ENCODE measurements at regions not wholly inside any gene's neighbourhood (a gene's known extent, or its start where the extent isn't known, plus 50 kb on each side); places are given as distances from the start of the nearest gene placed in this dataset.

DNA sequence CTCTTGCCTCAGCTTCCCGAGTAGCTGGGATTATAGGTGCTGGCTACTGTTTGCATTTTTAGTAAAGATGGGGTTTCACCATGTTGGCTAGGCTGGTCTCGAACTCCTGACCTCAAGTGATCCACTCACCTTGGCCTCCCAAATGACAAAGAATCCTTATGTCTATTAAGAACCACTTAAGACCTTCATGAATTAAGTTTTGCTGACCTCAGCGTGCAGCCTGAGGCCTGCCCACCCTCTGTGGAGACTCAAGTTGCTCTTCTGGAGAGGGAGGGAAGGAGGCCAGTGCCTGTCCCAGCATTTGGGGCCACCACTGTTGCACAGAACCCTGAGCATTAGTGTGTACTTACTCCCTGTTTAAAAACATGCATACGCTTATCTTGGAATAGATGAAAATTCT is 313.3 kb downstream of the FGF9 start:
- TF ChIP-seq, protein P1, sequence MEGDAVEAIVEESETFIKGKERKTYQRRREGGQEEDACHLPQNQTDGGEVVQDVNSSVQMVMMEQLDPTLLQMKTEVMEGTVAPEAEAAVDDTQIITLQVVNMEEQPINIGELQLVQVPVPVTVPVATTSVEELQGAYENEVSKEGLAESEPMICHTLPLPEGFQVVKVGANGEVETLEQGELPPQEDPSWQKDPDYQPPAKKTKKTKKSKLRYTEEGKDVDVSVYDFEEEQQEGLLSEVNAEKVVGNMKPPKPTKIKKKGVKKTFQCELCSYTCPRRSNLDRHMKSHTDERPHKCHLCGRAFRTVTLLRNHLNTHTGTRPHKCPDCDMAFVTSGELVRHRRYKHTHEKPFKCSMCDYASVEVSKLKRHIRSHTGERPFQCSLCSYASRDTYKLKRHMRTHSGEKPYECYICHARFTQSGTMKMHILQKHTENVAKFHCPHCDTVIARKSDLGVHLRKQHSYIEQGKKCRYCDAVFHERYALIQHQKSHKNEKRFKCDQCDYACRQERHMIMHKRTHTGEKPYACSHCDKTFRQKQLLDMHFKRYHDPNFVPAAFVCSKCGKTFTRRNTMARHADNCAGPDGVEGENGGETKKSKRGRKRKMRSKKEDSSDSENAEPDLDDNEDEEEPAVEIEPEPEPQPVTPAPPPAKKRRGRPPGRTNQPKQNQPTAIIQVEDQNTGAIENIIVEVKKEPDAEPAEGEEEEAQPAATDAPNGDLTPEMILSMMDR (conservative IDR thresholded peaks at IDR 0.05 in 1 of 2, IDR thresholded peaks at IDR 0.05 in 1 of 2; ENCODE audit: low read depth in 1 of 2, low read length in 2 of 2) = no peak
- no peak for TF ChIP-seq EZH2 (IDR thresholded peaks at IDR 0.05; ENCODE audit: low read length, missing control alignments)
